K562 (cell line): ENCODE measurements at regions not wholly inside any gene's neighbourhood (a gene's known extent, or its start where the extent isn't known, plus 50 kb on each side); places are given as distances from the start of the nearest gene placed in this dataset.

Experiments
- ATAC-seq: fragments of 200-7000 bp; cut with Tn5 transposase; 3 replicates; pipeline ENCODE4 v1.9.1; 2020; ENCODE audit warnings: moderate library complexity
- BruUV-seq: library from RNA; stranded (reverse); fragments of 400-500 nt; replicated peaks from 2 replicates; lab custom pipeline; 2021; lab: Mats Ljungman, UMichigan
- CTCF ChIA-PET: fragments of 300-600 bp; formaldehyde crosslinking; extraction: SDS; loops from one replicate; lab custom pipeline; 2021; ENCODE audit warnings: low intra/inter-chr PET ratio; lab: Yijun Ruan, JAX
- POLR2A ChIA-PET: fragments of 300-600, 350-650 bp; sonication (Branson Sonifier 250); formaldehyde crosslinking; extraction: SDS; loops from one replicate; lab custom pipeline; 2021; ENCODE audit warnings: antibody characterized with exemption, inconsistent platforms; lab: Yijun Ruan, JAX
- DNase-seq, 4 experiments: peaks; one replicate each; pipeline versions ENCODE4 v3.0.0 to v3.0.0-alpha.2; 2011 to 2018; ENCODE audit warnings: low spot score in 3 of 4, mixed read lengths in 3 of 4; ENCODE audit errors: extremely low read depth in 1 of 4
- FAIRE-seq: peaks from 2 replicates; lab custom pipeline; 2011; peaks lifted over from hg19 to GRCh38; lab: Jason Lieb, UNC
- H2AFZ ChIP-seq: 2 replicates; pipeline ENCODE4 v1.6.0; 2011; ENCODE audit warnings: low read depth, low read length, control low read depth, inconsistent platforms
- H3K27ac ChIP-seq: fragments of 200-600 bp; 3 replicates; pipeline ENCODE4 v1.8.0; 2011; ENCODE audit warnings: low read depth, mild to moderate bottlenecking, control low read depth, inconsistent platforms, low read length, moderate library complexity, mixed read lengths; ENCODE audit errors: extremely low read depth
- H3K27me3 ChIP-seq, 2 experiments: fragments of 300-600 bp in 1 of 2; 2 replicates in 1 of 2; 3 replicates in 1 of 2; pipeline versions ENCODE4 v1.6.0 to v1.8.0; 2011; ENCODE audit warnings: inconsistent platforms in 2 of 2, low read length in 2 of 2, mild to moderate bottlenecking in 1 of 2, mixed read lengths in 1 of 2, moderate library complexity in 1 of 2; ENCODE audit not compliant: control insufficient read depth in 2 of 2, insufficient read depth in 2 of 2
- H3K36me3 ChIP-seq: fragments of 300-600 bp; 3 replicates; pipeline ENCODE4 v1.8.0; 2011; ENCODE audit warnings: mild to moderate bottlenecking, low read length, inconsistent platforms; ENCODE audit not compliant: control insufficient read depth, insufficient read depth
- H3K4me1 ChIP-seq, 2 experiments: fragments of 200-600 bp in 1 of 2; replicated peaks in 1 of 2; 2 replicates in 1 of 2; 3 replicates in 1 of 2; pipeline versions ENCODE4 v1.5.1 to v1.8.0; 2011; ENCODE audit warnings: inconsistent platforms in 2 of 2, low read length in 2 of 2, mild to moderate bottlenecking in 1 of 2, mixed read lengths in 1 of 2, moderate library complexity in 1 of 2; ENCODE audit not compliant: control insufficient read depth in 2 of 2, insufficient read depth in 2 of 2
- H3K4me2 ChIP-seq: 2 replicates; pipeline ENCODE4 v1.6.1; 2011; ENCODE audit warnings: low read length, control low read depth, inconsistent platforms, mixed read lengths; ENCODE audit not compliant: insufficient read depth
- H3K4me3 ChIP-seq: fragments of 200-600 bp; sonication (generic), shearing (Covaris generic); 2 replicates; pipeline ENCODE4 v1.5.1; 2016; ENCODE audit warnings: control low read depth, inconsistent platforms
- H3K79me2 ChIP-seq: fragments of 200-600 bp; 3 replicates; pipeline ENCODE4 v1.8.0; 2011; ENCODE audit warnings: low read length, inconsistent platforms; ENCODE audit not compliant: control insufficient read depth, insufficient read depth
- H3K9ac ChIP-seq, 2 experiments: 2 replicates each; pipeline versions ENCODE4 v1.6.0 to v1.6.1; 2011; ENCODE audit warnings: low read depth in 2 of 2, low read length in 2 of 2, control low read depth in 1 of 2, inconsistent platforms in 1 of 2, mild to moderate bottlenecking in 1 of 2, mixed read lengths in 1 of 2; ENCODE audit not compliant: insufficient read depth in 1 of 2
- H3K9me1 ChIP-seq: one replicate; pipeline ENCODE4 v1.6.0; 2011; ENCODE audit warnings: inconsistent platforms, mild to moderate bottlenecking, low read length, moderate library complexity; ENCODE audit not compliant: control insufficient read depth, insufficient read depth
- H3K9me3 ChIP-seq: replicated peaks from 2 replicates; pipeline ENCODE4 v1.5.1; 2011; ENCODE audit warnings: low read depth, low read length, inconsistent platforms; ENCODE audit not compliant: control insufficient read depth, insufficient read depth
- H4K20me1 ChIP-seq: replicated peaks from 2 replicates; pipeline ENCODE4 v1.6.1; 2011; ENCODE audit warnings: low read length, inconsistent platforms, mixed read lengths; ENCODE audit not compliant: control insufficient read depth, insufficient read depth
- FOXK1 ChIP-seq: sonication (generic); formaldehyde crosslinking; IDR thresholded peaks from 2 replicates; pipeline ENCODE4 v1.8.0; 2022; ENCODE audit warnings: missing genetic modification reagents, mild to moderate bottlenecking, borderline replicate concordance
- ID3 ChIP-seq, 2 experiments: fragments of 250-450 bp in 1 of 2; fragments of 450-650 bp in 1 of 2; sonication (Bioruptor Pico) in 1 of 2; IDR thresholded peaks; 2 replicates each; pipeline versions ENCODE4 v1.6.1 to v1.8.0; 2016 to 2021; ENCODE audit warnings: mild to moderate bottlenecking in 2 of 2, moderate library complexity in 2 of 2, missing compliant biosample characterization in 1 of 2, missing genetic modification characterization in 1 of 2
- KAT8 ChIP-seq: fragments of 450-650 bp; IDR thresholded peaks from 2 replicates; pipeline ENCODE4 v1.6.1; 2016; ENCODE audit warnings: low read depth, mild to moderate bottlenecking
- NFE2L1 ChIP-seq: fragments of 450-650 bp; IDR thresholded peaks from 2 replicates; pipeline ENCODE4 v1.6.1; 2016; ENCODE audit warnings: missing genetic modification characterization, low read depth, mild to moderate bottlenecking, missing compliant biosample characterization, moderate library complexity, borderline replicate concordance
- PTRF ChIP-seq: fragments of 450-650 bp; IDR thresholded peaks from 2 replicates; pipeline ENCODE4 v1.6.1; 2016; ENCODE audit warnings: mild to moderate bottlenecking, missing genetic modification characterization, missing compliant biosample characterization
- SP1 ChIP-seq: sonication (generic); formaldehyde crosslinking; IDR thresholded peaks from 2 replicates; pipeline ENCODE4 v1.8.1; 2022; ENCODE audit warnings: mild to moderate bottlenecking, missing genetic modification reagents
- SREBF1 ChIP-seq: fragments of 150-350 bp; IDR thresholded peaks from 2 replicates; pipeline ENCODE4 v1.6.1; 2014; ENCODE audit warnings: antibody characterized with exemption, low read depth, low read length, borderline replicate concordance
- TAF15 ChIP-seq: fragments of 200-400 bp; formaldehyde crosslinking; IDR thresholded peaks from 2 replicates; pipeline ENCODE4 v1.6.1; 2017; ENCODE audit warnings: mild to moderate bottlenecking, low read depth, low read length, moderate library complexity
- TARDBP ChIP-seq: fragments of 450-650 bp; IDR thresholded peaks from 2 replicates; pipeline ENCODE4 v1.6.1; 2016
- WGBS: fragments of 100-300 bp; shearing (Covaris generic); methylation state at CpG from one replicate; pipeline ENCODE4 v1.1.6; 2016; ENCODE audit warnings: low coverage, mixed read lengths; ENCODE audit not compliant: insufficient coverage; ENCODE audit errors: missing lambda C conversion rate; 5-methylcytosine and 5-hydroxymethylcytosine counted together
- in situ Hi-C: fragments of 300-500 bp; cut with MboI; formaldehyde crosslinking; loops from 4 replicates; pipeline ENCODE4 v1.15.0; 2018; ENCODE audit warnings: inconsistent platforms, mixed read lengths
- intact Hi-C: fragments of 100-400 bp; cut with micrococcal nuclease; formaldehyde crosslinking; loops from 2 replicates; pipeline ENCODE4 v1.14.2; 2022

- 0% methylated on average over 2 of the region's 2 CpGs for WGBS
- in situ Hi-C loops, result no loop called here
- ChIA-PET CTCF (no interaction called here), POLR2A (no interaction called here)
- Histone ChIP-seq H3K9me1 (no peaks in the 10 kb centered on the region), H3K4me3 (no peak overlapping the region), H3K27me3 (no peaks in the 10 kb centered on the region), H3K9me3 (0 out of 2 replicates have a peak, but pooled peaks cover 2% of the 10 kb centered on the region), H3K4me1 (no peaks in the 10 kb centered on the region), H3K79me2 (no peaks in the 10 kb centered on the region), H3K4me2 (no peak overlapping the region), H3K36me3 (no peaks in the 10 kb centered on the region), H3K9ac (no peak overlapping the region), H2AFZ (no peak overlapping the region), H4K20me1 (no peaks in the 10 kb centered on the region), H3K27ac (no peak overlapping the region)
- intact Hi-C loops, result no loop called here
- TF ChIP-seq FOXK1 (CRISPR knock-in tag) (no peak), SREBF1 (no peak), SP1 (CRISPR knock-in tag) (no peak), PTRF (tag) (no peak), NFE2L1 (tag) (no peak), KAT8 (no peak), TAF15 (no peak), TARDBP (no peak), ID3 (CRISPR knock-in tag; IDR thresholded peaks at IDR 0.05) (no peak), ID3 (tag; IDR thresholded peaks at IDR 0.05) (no peak)
- no TSS peak for BruUV-seq
- no peak for DNase-seq
- no peak for FAIRE-seq
- no peak for ATAC-seq
Measured at GRCh38 chr7:46569133-46569465, 648.0 kb upstream of the IGFBP3 start.
